GM19351 (cell line): ENCODE measurements at regions not wholly inside any gene's neighbourhood (a gene's known extent, or its start where the extent isn't known, plus 50 kb on each side); places are given as distances from the start of the nearest gene placed in this dataset.
A peak's percentile ranks its signal among the peaks of the same experiment; 100 is the strongest.

Experiments used
- ATAC-seq: cut with Tn5 transposase; IDR thresholded peaks from one replicate; pipeline ENCODE4 v1.9.1; 2021; ENCODE audit warnings: mild to moderate bottlenecking, moderate library complexity; ENCODE audit not compliant: unreplicated experiment

- ATAC-seq, result no peak
Measured at GRCh38 chr4:114509340-114509739, 89.3 kb upstream of the UGT8 start.

GRCh38 chr4:114512595-114513295, 85.9 kb upstream of the UGT8 start:
- no peak for ATAC-seq

- no peak for ATAC-seq
Measured at GRCh38 chr4:114519368-114519767, 79.2 kb upstream of the UGT8 start.

- no peak for ATAC-seq
Measured at GRCh38 chr4:114527170-114527569, 71.4 kb upstream of the UGT8 start.

- no peak for ATAC-seq
Measured at GRCh38 chr4:114527637-114528036, 71.0 kb upstream of the UGT8 start.

- no peak for ATAC-seq
Measured at GRCh38 chr4:114535725-114536124, 62.9 kb upstream of the UGT8 start.

GRCh38 chr4:114537352-114537751, 61.3 kb upstream of the UGT8 start:
- no peak for ATAC-seq

- no peak for ATAC-seq
Measured at GRCh38 chr4:114538012-114538617, 60.5 kb upstream of the UGT8 start.

GRCh38 chr4:114539985-114540384, 58.6 kb upstream of the UGT8 start:
- no peak for ATAC-seq

GRCh38 chr4:114547340-114548134, 51.1 kb upstream of the UGT8 start:
- peak; percentile 87 for ATAC-seq
